ENCODE measurements at regions not wholly inside any gene's neighbourhood (a gene's known extent, or its start where the extent isn't known, plus 50 kb on each side); places are given as distances from the start of the nearest gene placed in this dataset.

DNA sequence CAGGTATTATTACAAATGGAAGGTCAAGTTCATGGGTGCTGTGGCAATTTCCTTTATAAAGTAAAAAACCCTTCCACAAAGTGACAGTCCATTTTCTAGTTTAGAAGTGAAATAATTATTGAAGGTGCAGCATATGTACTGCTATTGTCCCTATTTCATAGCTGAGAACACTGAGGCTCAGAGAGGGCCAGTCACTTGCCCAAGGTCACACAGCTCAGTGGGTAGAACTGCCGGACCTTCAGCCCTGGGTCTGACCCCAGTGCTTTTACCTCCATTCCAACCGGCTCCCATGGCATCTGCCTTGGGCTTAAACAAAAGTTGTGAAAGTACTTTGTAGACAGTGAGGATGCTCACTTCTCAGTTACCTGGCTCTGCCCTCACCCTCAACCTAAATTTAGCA is 150.6 kb upstream of the SMIM23 start:
- no peak overlapping the region for H3K4me3 ChIP-seq
- H3K9me3 ChIP-seq: no peaks in the 10 kb centered on the region
- POLR2A ChIA-PET: no interaction called here
- FAIRE-seq (no peak), DNase-seq (ENCODE audit: low read depth in 1 of 2, low spot score in 1 of 2) (no peak), ATAC-seq (no peak)
- no peaks in the 10 kb centered on the region for H3K4me1 ChIP-seq
- WGBS (ENCODE audit: missing lambda C conversion rate): 46% methylated on average over 2 of the region's 2 CpGs
- H3K27ac ChIP-seq: no peak overlapping the region
- H3K4me2 ChIP-seq: no peak overlapping the region
- TF ChIP-seq MAZ (IDR thresholded peaks at IDR 0.05; ENCODE audit: borderline replicate concordance, low read depth, low read length) (no peak), CHD4 (IDR thresholded peaks at IDR 0.05; ENCODE audit: borderline replicate concordance) (no peak), ZNF302 (CRISPR knock-in tag; IDR thresholded peaks at IDR 0.05) (no peak), KDM5A (IDR thresholded peaks at IDR 0.05) (no peak), NFE2L2 (conservative IDR thresholded peaks at IDR 0.05; ENCODE audit: low read length) (no peak), FOSB (CRISPR knock-in tag; IDR thresholded peaks at IDR 0.05) (no peak), EHF (CRISPR knock-in tag; IDR thresholded peaks at IDR 0.05) (no peak), EP300 (IDR thresholded peaks at IDR 0.05) (no peak), HOXA7 (CRISPR knock-in tag; IDR thresholded peaks at IDR 0.05) (no peak), POLR2A (IDR thresholded peaks at IDR 0.05; ENCODE audit: low read length) (no peak), NPAS2 (CRISPR knock-in tag; IDR thresholded peaks at IDR 0.05; ENCODE audit: borderline replicate concordance) (no peak), JUN (IDR thresholded peaks at IDR 0.05) (no peak), TFCP2L1 (CRISPR knock-in tag; IDR thresholded peaks at IDR 0.05) (no peak), CEBPB (IDR thresholded peaks at IDR 0.05) (no peak), GATA3 (IDR thresholded peaks at IDR 0.05; ENCODE audit: borderline replicate concordance) (no peak), JUNB (IDR thresholded peaks at IDR 0.05) (no peak)
- TF ChIP-seq, protein P1, sequence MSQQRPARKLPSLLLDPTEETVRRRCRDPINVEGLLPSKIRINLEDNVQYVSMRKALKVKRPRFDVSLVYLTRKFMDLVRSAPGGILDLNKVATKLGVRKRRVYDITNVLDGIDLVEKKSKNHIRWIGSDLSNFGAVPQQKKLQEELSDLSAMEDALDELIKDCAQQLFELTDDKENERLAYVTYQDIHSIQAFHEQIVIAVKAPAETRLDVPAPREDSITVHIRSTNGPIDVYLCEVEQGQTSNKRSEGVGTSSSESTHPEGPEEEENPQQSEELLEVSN (IDR thresholded peaks at IDR 0.05; ENCODE audit: borderline replicate concordance, low read depth): no peak
- TF ChIP-seq, protein P2, sequence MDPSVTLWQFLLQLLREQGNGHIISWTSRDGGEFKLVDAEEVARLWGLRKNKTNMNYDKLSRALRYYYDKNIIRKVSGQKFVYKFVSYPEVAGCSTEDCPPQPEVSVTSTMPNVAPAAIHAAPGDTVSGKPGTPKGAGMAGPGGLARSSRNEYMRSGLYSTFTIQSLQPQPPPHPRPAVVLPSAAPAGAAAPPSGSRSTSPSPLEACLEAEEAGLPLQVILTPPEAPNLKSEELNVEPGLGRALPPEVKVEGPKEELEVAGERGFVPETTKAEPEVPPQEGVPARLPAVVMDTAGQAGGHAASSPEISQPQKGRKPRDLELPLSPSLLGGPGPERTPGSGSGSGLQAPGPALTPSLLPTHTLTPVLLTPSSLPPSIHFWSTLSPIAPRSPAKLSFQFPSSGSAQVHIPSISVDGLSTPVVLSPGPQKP (IDR thresholded peaks at IDR 0.05; ENCODE audit: low read depth, low read length): no peak
- TF ChIP-seq, protein P3, sequence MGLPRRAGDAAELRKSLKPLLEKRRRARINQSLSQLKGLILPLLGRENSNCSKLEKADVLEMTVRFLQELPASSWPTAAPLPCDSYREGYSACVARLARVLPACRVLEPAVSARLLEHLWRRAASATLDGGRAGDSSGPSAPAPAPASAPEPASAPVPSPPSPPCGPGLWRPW (IDR thresholded peaks at IDR 0.05): no peak
- CTCF ChIA-PET: interaction anchor here (0.9 to 1.9 kb wide), 5 partner anchors 10 to 273 kb away, joined by 3 to 5 read pairs (median 3); no protein-coding TSS in a partner anchor

DNA sequence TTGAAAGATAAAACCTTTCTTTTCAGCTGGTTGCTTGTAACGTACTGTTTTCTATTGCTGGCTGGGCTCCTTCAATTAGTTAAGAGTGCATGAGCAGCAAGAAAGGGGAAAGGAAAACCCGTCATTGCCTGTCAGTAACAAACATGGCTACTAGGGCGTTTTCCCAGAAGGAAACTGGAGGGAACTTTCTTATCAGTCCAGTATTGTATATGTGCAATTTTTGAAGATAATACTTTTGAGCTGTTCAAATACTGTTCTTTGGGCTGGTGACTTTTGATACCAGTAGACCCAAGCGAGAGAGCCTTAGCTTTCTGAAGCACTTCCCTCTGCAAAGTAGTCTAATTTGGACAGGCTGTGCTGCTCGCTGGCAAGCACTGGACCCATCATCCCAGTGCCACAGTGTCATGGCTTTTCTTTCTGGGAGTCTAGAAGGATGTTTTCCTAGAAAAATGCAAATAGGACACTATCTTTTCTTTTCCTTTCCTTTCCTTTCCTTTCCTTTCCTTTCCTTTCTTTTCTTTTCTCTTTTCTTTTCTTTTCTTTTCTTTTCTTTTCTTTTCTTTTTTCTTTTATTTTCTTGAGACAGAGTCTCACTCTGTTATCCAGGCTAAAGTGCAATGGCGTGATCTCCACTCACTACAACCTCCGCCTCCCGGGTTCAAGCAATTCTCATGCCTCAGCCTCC is 149.9 kb upstream of the SMIM23 start:
- no peaks in the 10 kb centered on the region for H3K9me3 ChIP-seq
- H3K4me1 ChIP-seq: no peaks in the 10 kb centered on the region
- no peak overlapping the region for H3K27ac ChIP-seq
- no peak overlapping the region for H3K4me2 ChIP-seq
- CTCF ChIA-PET: interaction anchor here (1.2 to 1.9 kb wide), 4 partner anchors 10 to 217 kb away, joined by 3 to 5 read pairs (median 4); no protein-coding TSS in a partner anchor
- FAIRE-seq (no peak), DNase-seq (ENCODE audit: low read depth in 1 of 2, low spot score in 1 of 2) (no peak), ATAC-seq (no peak)
- POLR2A ChIA-PET: no interaction called here
- WGBS (ENCODE audit: missing lambda C conversion rate): 53% methylated on average over 8 of the region's 8 CpGs
- TF ChIP-seq CEBPB (IDR thresholded peaks at IDR 0.05): no peak
- no peak for TF ChIP-seq KDM5A (IDR thresholded peaks at IDR 0.05)
- TF ChIP-seq RAD21 (conservative IDR thresholded peaks at IDR 0.05 in 1 of 2, IDR thresholded peaks at IDR 0.05 in 1 of 2): no peak
- TF ChIP-seq, protein P3 (IDR thresholded peaks at IDR 0.05): no peak
- TF ChIP-seq NR3C1 (IDR thresholded peaks at IDR 0.05): no peak
- no peak overlapping the region for H3K4me3 ChIP-seq

DNA sequence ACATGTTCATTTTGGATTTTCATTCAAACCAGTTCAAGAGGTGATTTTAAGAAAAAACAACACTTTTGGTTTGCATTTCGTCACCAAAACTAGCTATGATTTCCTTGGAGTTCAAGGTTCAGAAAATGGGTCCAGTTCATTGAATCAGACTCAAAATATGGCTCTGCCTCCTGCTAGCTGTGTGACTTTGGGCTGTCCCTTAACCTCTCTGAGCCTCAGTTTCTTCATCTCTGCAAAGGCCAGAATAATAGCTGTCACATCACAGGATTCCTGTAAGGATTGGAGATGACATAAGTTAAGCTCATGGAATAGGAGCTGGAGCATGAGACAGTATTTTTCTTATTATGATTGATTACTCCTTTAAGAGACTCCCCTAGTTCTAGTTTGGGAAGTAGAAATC is 147.8 kb upstream of the SMIM23 start:
- POLR2A ChIA-PET: interaction anchor here (0.6 kb wide), 1 partner anchor 12 kb away, joined by 5 read pairs; no protein-coding TSS in a partner anchor
- no peaks in the 10 kb centered on the region for H3K4me1 ChIP-seq
- 33% methylated on average over 1 of the region's 1 CpG for WGBS (ENCODE audit: missing lambda C conversion rate)
- FAIRE-seq (no peak), ATAC-seq (no peak), DNase-seq (ENCODE audit: low read depth in 1 of 2, low spot score in 1 of 2) (no peak)
- H3K27ac ChIP-seq: no peak overlapping the region
- no peak overlapping the region for H3K4me3 ChIP-seq
- H3K4me2 ChIP-seq: no peak overlapping the region
- no peaks in the 10 kb centered on the region for H3K9me3 ChIP-seq
- CTCF ChIA-PET: no interaction called here
- no peak for TF ChIP-seq ZFP36 (IDR thresholded peaks at IDR 0.05; ENCODE audit: borderline replicate concordance, partially characterized antibody)
- TF ChIP-seq NFE2L2 (conservative IDR thresholded peaks at IDR 0.05; ENCODE audit: low read length): no peak
- no peak for TF ChIP-seq FOSL2 (IDR thresholded peaks at IDR 0.05)
- TF ChIP-seq FOSL2 (CRISPR knock-in tag; IDR thresholded peaks at IDR 0.05): no peak
- no peak for TF ChIP-seq FOSB (CRISPR knock-in tag; IDR thresholded peaks at IDR 0.05)
- TF ChIP-seq, protein P1 (IDR thresholded peaks at IDR 0.05; ENCODE audit: borderline replicate concordance, low read depth): no peak
- TF ChIP-seq, protein P4, sequence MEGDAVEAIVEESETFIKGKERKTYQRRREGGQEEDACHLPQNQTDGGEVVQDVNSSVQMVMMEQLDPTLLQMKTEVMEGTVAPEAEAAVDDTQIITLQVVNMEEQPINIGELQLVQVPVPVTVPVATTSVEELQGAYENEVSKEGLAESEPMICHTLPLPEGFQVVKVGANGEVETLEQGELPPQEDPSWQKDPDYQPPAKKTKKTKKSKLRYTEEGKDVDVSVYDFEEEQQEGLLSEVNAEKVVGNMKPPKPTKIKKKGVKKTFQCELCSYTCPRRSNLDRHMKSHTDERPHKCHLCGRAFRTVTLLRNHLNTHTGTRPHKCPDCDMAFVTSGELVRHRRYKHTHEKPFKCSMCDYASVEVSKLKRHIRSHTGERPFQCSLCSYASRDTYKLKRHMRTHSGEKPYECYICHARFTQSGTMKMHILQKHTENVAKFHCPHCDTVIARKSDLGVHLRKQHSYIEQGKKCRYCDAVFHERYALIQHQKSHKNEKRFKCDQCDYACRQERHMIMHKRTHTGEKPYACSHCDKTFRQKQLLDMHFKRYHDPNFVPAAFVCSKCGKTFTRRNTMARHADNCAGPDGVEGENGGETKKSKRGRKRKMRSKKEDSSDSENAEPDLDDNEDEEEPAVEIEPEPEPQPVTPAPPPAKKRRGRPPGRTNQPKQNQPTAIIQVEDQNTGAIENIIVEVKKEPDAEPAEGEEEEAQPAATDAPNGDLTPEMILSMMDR (IDR thresholded peaks at IDR 0.05): no peak
- TF ChIP-seq BHLHE40 (IDR thresholded peaks at IDR 0.05; ENCODE audit: low read depth, low read length): no peak
- no peak for TF ChIP-seq RFX5 (IDR thresholded peaks at IDR 0.05)
- TF ChIP-seq SREBF2 (IDR thresholded peaks at IDR 0.05): no peak
- TF ChIP-seq EHF (CRISPR knock-in tag; IDR thresholded peaks at IDR 0.05): no peak
- TF ChIP-seq RAD21 (conservative IDR thresholded peaks at IDR 0.05 in 1 of 2, IDR thresholded peaks at IDR 0.05 in 1 of 2): no peak
- no peak for TF ChIP-seq JUN (IDR thresholded peaks at IDR 0.05)
- TF ChIP-seq CHD2 (IDR thresholded peaks at IDR 0.05; ENCODE audit: low read length, partially characterized antibody): no peak
- no peak for TF ChIP-seq POLR2A (IDR thresholded peaks at IDR 0.05; ENCODE audit: low read length)
- TF ChIP-seq TFCP2L1 (CRISPR knock-in tag; IDR thresholded peaks at IDR 0.05): no peak
- TF ChIP-seq CBX8 (IDR thresholded peaks at IDR 0.05): no peak
